ENCODE measurements at regions not wholly inside any gene's neighbourhood (a gene's known extent, or its start where the extent isn't known, plus 50 kb on each side); places are given as distances from the start of the nearest gene placed in this dataset.
"Not testable (repeated sequence)": the region's sequence is repeated elsewhere in the genome, so short reads cannot be mapped to it uniquely, and the experiment has no call there.

GRCh38 chr7:152501506-152501905 lies 65.7 kb upstream of the KMT2C start:
- DNase-seq: no peak

GRCh38 chr7:152499969-152500368 lies 64.2 kb upstream of the KMT2C start:
- DNase-seq: not testable (repeated sequence)

GRCh38 chr7:152495867-152496266 lies 60.1 kb upstream of the KMT2C start:
- DNase-seq: no peak

- no peak for DNase-seq
Observed at GRCh38 chr7:152492952-152493351, 57.1 kb upstream of the KMT2C start.

- DNase-seq: no peak
Observed at GRCh38 chr7:152489044-152489443, 53.2 kb upstream of the KMT2C start.

- no peak for DNase-seq
Observed at GRCh38 chr7:152486968-152487367, 51.2 kb upstream of the KMT2C start.

GRCh38 chr7:152485826-152486225 lies 50.0 kb upstream of the KMT2C start:
- DNase-seq: no peak

All from NCI-H2029 (cell line).